Fibroblast of skin of back (primary cell): ENCODE measurements at regions not wholly inside any gene's neighbourhood (a gene's known extent, or its start where the extent isn't known, plus 50 kb on each side); places are given as distances from the start of the nearest gene placed in this dataset.

Source experiments
- DNase-seq: peaks from one replicate; pipeline ENCODE4 v3.0.0-alpha.2; 2013

- DNase-seq: no peak
Observed at GRCh38 chr6:112804638-112805330, 457.7 kb downstream of the RFPL4B start.

GRCh38 chr6:112806163-112806865 is 459.2 kb downstream of the RFPL4B start:
- peak; percentile 72 for DNase-seq

DNA sequence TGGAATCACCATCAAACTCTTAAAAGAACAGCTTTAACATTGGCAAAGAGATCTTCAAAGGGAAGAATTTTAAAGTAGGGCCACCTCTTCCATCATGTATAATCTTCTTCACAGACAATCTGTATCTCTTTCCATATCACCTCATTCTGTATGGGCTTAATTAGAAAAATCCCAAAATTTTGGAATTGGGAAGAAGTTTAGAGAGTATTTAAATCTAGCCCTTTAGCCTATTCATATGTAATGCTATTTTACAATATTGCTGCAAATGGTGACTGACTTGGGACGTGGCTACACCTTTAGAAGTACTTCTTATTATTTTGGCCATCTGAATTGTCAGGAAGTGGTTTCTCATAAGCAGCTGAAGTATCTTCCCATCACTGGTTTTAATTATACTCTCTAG is 474.3 kb downstream of the RFPL4B start:
- no peak for DNase-seq

- DNase-seq: no peak
Observed at GRCh38 chr6:112822769-112823168, 475.6 kb downstream of the RFPL4B start.

DNA sequence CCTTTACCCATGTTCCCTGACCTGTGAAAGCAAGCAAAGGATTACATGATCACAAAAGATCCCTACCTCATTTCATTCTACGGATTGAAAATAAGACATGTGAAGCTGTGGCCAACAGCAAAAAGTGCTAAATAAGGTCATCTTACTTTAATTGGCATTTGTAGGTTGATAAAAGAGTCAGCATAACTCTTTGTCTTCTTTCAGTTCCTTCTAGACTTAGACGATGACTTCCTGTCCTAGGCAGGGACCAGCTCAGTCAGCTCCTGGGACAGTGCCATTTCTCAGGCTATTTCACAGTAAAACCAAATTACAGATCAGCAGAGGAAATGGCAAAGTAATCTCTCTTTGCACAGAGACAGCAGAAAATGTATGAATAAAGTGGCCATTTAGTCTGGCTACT is 480.7 kb downstream of the RFPL4B start:
- DNase-seq: peak; percentile 39

DNA sequence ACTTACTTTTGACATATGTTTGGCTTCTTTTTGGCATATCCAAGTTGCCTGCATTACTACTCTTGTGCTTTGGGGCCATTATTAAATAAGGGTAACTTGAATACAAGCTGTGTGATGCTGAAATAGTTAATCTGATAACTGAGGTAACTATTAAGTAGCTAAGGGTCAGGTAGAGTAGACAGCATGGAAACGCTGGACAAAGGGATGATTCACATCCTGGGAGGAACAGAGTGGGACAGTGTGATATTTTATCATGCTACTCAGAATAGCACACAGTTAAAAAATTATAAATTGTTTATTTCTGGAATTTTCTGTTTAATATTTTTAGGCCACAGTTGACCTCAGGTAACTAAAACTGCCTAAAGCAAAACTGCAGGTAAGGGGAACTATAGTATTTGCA is 483.9 kb downstream of the RFPL4B start:
- DNase-seq: no peak

GRCh38 chr6:112833581-112834131 is 486.5 kb downstream of the RFPL4B start:
- no peak for DNase-seq

GRCh38 chr6:112835078-112835477 is 487.9 kb downstream of the RFPL4B start:
- no peak for DNase-seq

GRCh38 chr6:112839525-112839961 is 492.4 kb downstream of the RFPL4B start:
- peak; percentile 81 for DNase-seq

DNA sequence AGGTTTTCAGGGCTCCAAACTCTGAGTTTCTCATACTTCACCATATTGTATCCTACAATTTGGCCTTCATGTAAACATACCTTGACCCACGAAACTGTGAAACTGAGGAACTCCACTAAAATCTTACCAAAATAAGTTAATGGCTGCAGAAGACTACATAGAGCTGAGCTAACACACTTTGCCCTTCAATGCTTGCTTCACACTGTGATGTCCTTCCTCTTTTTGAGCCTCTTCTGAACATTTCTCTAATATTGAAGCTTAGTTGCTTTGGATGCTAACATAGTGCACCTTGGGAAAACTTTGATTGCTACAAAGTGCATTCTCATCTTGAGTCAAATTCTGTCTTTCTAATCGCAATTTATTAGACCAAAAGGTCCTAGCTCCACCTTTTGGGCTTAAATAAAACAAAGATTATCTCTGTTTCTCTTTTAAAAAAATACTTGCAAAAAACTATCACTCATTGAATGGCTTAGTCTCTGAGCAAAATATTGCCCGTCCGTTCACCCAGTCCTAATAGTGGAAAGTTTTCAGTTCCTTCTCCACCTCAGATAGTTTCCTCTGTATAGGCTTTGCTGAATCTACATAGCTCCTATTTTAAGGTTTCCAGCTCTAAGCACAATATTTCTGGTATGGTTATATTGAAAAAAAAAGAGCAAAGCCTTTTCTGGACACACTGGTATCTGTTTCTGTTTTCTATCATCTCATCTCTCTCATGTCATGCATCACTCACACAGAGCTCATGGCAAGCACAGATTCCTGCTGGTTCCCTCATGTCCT is 494.6 kb downstream of the RFPL4B start:
- no peak for DNase-seq

- DNase-seq: no peak
Observed at GRCh38 chr6:112842330-112842685, 495.2 kb downstream of the RFPL4B start.

- DNase-seq: no peak
Observed at GRCh38 chr6:112846681-112847080, 499.6 kb downstream of the RFPL4B start.

GRCh38 chr6:112851146-112851545 is 504.0 kb downstream of the RFPL4B start:
- peak; percentile 9 for DNase-seq

GRCh38 chr6:112853162-112853561 is 506.0 kb downstream of the RFPL4B start:
- no peak for DNase-seq

GRCh38 chr6:112863753-112864152 is 516.6 kb downstream of the RFPL4B start:
- no peak for DNase-seq

DNA sequence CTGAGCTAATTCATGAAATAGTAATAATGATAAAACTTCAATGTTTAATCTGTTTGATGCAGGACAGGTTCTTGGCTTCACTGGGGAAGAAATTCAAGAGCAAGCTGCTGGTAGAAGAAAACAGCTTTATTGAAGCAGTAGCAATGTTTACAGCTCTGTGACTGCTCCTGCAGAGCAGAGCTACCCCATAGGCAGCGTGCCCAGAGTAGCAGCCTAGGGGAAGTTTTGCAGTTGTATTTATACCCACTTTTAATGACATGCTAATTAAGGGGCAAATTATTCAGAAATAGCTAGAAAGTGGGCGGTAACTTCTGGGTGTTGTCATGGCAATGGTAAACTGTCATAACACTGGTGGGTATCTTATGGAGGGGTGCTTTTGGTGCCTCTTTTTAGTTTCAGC is 518.0 kb downstream of the RFPL4B start:
- no peak for DNase-seq

DNA sequence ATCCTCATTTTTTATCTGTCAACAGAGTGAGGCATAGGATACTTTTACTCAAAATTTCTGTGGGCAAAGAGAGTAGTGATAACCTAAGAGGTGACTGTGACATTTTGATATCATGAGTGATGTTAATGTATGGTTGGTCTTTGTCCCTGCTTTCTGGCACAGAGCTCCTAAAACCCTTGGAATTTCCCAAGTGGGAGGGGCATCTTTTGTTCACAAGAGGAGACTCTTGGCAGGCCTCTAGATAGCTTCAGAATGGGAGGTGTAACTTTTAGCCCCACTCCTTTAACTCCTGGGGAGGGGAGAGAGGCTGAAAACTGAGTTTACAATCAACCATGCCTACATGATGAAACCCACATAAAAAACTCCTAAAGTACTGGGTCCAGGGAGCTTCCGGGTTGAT is 527.8 kb downstream of the RFPL4B start:
- DNase-seq: no peak

DNA sequence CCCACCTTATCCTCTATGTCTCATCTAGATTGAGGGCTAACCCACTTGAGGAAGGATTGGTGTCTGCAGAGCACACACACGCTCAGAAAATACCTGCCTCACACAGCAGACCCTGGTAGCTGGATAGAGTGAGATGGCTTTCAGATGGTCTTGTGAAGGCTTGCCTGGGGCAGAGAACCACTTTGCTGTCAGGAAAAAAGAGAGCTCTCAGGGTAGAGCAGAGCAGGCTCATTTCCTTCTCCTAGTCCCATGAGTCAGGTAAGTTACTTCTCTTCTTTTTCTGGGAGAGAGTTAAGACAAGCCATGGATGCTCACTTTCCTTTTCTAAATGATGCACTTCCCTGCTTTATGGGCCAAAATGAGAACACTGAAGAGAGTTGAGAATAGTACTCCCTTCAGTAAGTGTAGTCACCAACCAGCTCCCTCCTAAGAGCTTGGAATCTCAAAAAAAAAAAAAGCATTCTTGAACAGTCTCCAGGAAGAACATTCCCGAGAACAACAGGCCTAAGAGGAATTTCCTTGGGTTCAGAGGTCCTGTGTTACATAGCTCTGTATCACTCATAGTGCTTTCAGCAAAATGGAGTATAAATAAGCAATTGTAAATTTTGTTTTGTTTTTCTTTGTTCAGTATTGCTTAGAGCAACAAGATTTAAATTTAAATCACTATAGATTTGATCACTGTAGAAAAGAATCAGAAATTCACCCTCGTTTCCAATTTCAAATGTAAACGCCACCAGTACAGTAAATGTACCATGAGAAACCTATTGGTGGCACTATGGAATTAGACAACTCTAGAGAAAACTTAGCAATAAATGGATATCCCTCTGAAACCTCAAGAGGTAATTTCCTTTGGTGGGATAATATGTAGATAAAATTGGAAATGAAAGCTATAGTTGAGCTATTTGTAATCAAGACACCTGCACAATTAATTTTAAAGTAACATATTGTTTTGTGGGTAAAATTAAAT is 530.3 kb downstream of the RFPL4B start:
- DNase-seq: peak; percentile 96

DNA sequence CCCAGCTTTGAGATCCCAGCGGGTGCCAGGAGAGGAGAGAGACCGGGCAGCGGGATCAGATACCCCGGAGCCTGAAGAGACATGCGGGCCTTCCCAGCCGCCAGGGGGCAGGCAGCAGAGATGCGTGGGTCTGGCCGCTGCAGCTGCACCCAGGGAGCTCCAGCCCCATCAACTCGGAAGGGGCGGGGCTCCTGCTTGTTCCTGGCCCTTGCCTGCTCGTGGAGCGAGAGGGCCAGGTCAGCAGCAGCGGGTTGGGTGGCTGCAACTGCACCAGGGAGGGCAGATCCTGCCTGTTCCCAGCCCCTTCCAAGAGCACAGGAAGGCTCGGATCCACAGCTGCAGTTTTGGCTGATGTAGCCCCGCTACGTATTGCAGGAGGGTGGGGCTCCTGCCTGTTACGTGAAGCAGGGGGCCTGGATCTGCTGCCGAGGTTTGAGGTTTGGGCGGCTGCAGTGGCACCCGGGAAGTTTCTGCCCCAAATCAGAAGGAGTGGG is 532.8 kb downstream of the RFPL4B start:
- no peak for DNase-seq

DNA sequence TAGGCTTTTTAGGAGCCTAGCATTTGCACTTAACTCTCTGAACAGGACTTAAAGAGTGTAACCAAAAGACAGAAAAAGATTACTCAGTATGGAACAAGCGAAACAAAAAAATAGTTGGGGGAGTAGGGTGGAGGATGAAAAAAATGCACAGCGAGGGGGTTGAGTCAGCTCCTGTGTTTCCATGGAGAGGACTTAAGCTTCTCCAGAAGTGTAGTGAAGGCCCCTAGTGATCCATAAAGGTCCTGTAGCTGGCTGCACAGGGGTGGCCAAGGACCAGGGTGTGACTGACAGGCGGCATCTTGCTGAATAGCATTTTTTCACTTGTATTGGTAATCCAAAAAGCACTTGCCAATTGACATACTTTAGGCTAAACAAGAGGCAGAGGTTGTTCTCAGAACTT is 533.9 kb downstream of the RFPL4B start:
- DNase-seq: peak; percentile 85

- DNase-seq: peak; percentile 73
Observed at GRCh38 chr6:112881828-112882780, 535.0 kb downstream of the RFPL4B start.
